ENCODE measurements at regions not wholly inside any gene's neighbourhood (a gene's known extent, or its start where the extent isn't known, plus 50 kb on each side); places are given as distances from the start of the nearest gene placed in this dataset.
"Not testable (repeated sequence)": the region's sequence is repeated elsewhere in the genome, so short reads cannot be mapped to it uniquely, and the experiment has no call there.

DNA sequence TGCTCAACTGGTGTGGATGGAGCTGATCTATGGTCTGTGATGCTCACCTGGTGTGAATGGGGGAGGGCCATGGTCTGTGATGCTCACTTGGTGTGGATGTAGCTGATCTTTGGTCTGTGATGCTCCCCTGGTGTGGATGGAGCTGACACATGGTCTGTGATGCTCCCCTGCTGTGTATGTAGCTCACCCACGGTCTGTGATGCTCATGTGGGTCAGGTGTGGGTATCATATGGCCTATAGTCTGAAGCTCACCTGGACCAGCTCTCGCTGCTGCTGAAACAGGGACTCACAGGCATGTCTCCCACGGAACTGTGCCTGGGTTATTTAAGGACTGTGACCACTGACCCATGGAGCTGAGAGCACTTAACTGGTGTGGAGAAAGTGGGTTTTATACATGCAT lies 109.7 kb downstream of the CRLF2 start:
- DNase-seq, result no peak

DNA sequence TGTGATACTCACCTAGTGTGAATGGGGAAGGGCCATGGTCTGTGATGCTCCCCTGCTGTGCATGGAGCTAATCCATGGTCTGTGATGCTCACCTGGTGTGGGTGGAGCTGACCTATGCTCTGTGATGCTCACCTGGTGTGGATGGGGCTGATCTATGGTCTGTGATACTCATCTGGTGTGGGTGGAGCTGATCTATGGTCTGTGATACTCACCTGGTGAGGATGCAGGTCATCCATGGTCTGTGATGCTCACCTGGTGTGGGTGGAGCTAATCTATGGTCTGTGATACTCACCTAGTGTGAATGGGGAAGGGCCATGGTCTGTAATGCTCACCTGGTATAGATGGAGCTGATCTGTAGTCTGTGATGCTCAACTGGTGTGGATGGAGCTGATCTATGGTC lies 110.2 kb downstream of the CRLF2 start:
- not testable (repeated sequence) for DNase-seq

GRCh38 chrX:1099146-1099770 lies 113.2 kb downstream of the CRLF2 start:
- DNase-seq, result no peak

- DNase-seq, result no peak
Observed at GRCh38 chrX:1097328-1097727, 115.1 kb downstream of the CRLF2 start.

GRCh38 chrX:1094566-1095333 lies 117.7 kb downstream of the CRLF2 start:
- no peak for DNase-seq

DNA sequence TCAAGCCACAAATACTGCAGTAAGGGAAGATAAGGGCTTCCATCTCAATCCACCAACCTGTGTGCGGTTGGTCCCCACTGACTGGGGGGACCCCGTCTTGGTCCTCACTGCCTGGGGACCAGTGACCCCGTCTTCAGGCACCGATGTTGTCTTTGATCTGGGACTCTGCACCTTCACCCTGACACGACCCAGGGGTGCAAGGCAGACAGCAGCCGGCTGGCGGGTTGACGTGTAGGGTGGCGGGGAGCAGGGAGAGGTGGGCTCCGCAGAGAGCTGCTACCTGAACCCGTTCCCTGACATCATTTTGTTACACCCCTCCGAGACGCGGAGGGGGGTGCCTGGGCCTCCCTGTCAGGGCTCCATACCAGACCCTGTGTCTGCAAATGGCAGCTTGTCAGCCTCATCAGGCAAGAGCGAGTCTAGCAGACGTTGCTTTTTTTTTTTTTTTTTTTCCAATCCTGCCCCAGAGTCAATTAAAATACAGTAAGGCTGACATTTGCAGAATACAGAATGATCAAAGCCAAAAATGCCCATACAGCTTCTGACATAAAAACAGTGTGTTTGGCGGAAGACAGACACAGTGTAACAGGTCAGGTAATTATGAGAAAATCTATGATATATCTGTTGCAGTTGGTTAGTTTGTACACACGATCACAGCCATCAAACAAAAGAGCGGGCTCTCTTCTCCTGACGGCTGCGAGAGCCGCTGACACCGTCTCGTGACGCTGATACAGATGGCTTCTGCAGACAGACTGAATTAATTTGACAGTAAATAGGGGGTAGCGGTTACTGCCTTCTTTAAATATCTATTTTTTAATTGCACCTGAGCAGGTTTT lies 118.6 kb downstream of the CRLF2 start:
- DNase-seq, result no peak

GRCh38 chrX:1093121-1093520 lies 119.3 kb downstream of the CRLF2 start:
- DNase-seq, result no peak

DNA sequence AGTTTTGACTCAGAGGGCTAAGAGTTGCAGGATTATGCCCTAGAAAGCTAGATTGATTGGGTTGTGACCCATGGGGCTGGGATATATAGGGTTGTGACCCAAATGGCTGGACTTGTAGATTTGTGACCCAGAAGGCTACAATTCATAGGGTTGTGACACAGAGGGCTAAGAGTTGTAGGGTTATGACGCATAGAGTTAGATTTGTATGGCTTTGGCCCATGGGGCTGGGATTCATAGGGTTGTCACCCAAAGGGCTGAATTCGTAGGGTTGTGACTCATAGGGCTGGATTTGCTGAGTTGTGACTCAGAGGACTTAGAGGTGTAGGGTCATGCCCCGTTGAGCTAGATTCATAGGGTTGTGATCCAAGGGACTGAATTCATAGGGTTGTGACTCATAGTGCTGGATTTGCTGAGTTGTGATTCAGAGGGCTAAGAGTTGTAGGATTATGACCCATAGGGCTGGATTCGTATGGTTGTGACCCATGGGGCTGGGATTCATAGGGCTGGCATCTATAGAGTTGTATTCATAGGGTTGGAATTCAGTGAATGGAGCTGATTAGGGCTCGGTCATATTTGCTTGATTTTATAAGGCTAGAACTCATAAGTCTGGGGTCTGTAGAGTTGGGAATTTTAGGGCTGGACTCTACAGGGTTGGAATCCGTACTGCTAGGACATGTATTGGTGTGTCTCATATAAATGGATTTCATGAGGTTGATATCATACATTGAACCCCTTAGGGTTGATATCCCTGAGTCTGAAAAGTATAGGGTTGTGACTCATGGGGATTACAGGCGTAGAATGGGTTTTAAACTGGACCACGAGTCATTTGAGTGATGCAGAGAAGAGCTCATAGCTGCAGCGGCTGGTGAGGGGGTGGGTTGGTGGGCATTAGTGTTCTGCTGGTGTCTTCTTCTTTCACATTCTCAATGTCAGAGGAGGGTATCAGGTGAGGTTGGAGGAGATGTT lies 125.7 kb downstream of the CRLF2 start:
- DNase-seq, result peak; percentile 22

DNA sequence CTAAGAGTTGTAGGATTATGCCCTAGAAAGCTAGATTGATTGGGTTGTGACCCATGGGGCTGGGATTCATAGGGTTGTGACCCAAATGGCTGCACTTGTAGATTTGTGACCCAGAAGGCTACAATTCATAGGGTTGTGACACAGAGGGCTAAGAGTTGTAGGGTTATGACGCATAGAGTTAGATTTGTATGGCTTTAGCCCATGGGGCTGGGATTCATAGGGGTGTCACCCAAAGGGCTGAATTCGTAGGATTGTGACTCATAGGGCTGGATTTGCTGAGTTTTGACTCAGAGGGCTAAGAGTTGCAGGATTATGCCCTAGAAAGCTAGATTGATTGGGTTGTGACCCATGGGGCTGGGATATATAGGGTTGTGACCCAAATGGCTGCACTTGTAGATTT lies 126.6 kb downstream of the CRLF2 start:
- DNase-seq, result not testable (repeated sequence)

DNA sequence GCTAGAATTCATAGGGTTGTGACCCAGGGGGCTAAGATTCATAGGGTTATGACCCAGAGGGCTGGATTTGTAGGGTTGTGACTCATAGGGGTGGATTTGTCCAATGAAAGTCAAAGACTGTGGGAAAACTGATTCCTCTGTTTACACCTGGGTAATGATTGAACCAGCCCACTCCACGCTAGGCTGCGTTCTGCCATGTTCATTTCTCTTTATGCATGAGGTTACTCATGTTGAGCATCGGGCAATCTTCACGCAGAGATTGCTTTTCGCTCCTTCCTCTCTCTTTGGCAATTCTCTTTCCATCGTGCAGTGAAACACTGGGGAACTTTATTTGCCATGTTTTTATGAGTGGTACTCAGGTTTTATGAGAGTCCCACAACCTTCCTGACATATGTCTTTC lies 127.8 kb downstream of the CRLF2 start:
- no peak for DNase-seq

DNA sequence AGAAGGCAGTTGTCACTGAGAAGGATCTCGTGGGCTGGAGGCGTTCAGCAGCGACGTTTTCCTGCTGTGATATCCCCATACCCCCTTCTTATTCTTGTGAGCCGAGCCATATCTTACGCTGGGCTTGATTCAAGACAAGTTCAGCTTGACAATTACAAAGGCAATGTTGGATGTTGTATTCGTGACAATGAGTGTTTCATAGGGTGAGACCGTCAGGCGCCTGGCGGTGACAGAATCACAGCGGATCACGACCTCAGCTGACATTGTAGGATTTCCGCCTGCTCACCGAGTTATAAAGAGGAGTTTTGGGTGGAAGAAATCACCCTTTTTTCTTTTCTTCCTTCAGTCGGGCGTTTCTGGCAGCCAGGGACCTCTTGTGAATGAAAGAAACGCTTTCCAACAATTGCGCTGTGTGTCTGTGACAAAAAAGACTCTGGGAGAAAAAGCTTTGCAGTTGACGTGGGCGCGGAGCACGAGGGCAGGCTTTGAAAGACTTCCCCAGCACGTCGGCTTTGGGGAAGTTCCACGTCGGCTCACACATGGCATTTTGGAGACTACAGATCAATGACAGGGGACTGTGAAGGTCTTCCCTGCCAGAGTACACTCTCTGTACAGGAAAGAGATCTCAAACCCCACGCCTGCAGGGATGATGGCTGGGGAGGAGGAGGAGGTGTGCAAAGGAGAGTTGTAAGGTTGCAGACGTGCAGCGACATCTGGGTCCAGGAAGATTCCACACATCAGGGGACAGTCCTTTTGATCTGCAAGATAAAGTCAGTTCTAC lies 135.4 kb downstream of the CRLF2 start:
- DNase-seq, result peak; percentile 28

DNA sequence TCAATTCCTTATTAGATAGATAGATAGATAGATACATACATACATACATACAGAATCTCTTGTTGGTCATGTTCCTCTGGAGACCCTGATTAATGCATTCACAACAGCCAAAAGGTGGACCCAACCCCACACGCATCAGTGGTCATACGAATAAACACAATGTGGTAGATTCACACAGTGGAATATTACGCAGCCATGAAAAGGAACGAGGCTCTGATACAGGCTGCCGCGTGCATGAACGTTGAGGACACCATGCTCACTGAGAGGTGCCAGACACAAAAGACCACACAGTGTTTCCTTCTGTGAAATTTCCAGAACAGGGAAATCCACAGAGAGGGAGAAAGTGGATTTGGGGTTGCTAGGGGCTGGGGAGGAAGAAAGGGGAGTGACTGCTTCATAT lies 136.7 kb downstream of the CRLF2 start:
- DNase-seq, result no peak

- DNase-seq, result no peak
Observed at GRCh38 chrX:1075156-1075555, 137.3 kb downstream of the CRLF2 start.

GRCh38 chrX:1074755-1075154 lies 137.7 kb downstream of the CRLF2 start:
- no peak for DNase-seq

DNA sequence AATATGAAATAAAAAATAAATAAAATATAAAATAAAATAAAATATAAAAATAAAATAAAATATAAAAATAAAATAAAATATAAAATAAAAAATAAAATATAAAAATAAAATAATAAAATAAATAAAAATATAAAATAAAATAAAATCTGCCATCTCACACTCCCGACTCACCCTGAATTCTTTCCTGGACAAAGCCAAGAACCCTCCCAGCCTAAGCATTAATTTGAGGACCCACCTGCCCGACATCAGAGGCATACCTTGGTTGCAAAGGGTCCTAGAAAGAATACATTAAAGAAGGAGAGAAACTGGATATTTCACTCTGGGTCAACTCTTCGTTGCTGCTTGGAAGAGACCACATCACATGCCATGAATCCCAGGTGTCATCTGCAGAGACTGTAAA lies 138.3 kb downstream of the CRLF2 start:
- DNase-seq, result no peak

GRCh38 chrX:1072637-1073377 lies 139.6 kb downstream of the CRLF2 start:
- no peak for DNase-seq

GRCh38 chrX:1071351-1071750 lies 141.1 kb downstream of the CRLF2 start:
- DNase-seq, result no peak

DNA sequence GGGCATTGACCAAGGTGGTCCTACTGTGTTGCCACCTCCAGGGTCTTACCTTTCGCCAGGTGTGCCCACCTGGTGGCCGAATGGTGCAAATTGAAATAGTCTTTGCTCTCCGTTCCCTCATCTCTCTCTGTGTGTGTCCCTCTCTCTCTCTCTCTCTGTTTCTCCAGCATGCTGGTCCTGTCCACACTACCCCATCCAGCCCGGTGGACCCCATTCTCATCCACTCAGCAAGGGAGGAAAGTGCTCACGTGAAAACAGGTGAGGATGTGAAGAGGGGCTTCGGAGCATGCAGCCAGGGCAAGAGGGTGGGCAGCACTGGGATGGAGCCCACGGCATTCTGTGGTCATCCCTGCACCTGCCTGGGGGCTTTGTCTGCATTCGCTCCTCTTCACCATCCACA lies 150.1 kb downstream of the CRLF2 start:
- DNase-seq, result no peak

- DNase-seq, result no peak
Observed at GRCh38 chrX:1060562-1060960, 151.9 kb downstream of the CRLF2 start.

DNA sequence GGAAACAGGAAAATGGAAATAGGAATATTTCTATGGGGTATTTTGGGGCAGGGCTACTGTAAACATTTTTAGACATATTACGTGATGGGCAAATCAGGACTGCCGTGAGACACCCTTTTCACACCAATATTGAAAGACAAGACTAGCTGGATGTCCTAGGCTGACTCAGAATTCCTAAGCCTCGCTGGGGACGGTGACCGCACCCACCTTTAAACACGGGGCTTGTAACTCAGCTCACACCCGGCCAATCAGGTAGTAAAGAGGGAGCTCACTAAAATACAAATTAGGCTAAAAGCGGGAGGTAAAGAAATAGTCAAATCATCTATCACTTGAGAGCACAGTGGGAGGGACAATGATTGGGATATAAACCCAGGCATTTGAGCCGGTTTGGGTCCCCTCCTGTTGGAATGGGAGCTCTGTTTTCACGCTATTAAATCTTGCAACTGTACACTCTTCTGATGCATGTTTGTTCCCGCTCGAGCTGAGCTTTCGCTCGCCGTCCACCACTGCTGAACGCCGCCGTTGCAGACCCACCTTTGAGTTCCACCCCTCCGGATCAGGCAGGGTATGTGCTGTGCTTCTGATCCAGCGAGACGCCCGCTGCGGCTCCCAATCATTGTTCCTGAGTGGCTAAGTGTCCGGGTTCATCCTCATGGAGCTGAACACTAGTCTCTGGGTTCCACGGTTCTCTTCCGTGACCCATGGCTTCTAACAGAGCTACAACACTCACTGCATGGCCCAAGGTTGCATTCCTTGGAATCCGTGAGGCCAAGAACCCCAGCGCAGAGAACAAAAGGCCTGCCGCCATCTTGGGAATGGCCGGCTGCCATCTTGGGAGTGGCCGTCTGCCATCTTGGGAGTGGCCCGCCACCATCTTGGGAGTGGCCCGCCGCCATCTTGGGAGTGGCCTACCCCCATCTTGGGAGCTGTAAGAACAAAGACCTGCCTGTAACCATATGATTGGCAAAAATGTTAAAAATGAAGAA lies 152.6 kb downstream of the CRLF2 start:
- DNase-seq, result no peak
